Liver (tissue), 8 donors: ENCODE measurements at regions not wholly inside any gene's neighbourhood (a gene's known extent, or its start where the extent isn't known, plus 50 kb on each side); places are given as distances from the start of the nearest gene placed in this dataset.

Experiments
- DNase-seq: peaks from one replicate; pipeline ENCODE4 v3.0.0-alpha.2; 2017; ENCODE audit warnings: low spot score
- H3K27ac ChIP-seq, 2 donors: one replicate each; pipeline ENCODE4 v1.7.0; 2013; ENCODE audit warnings: inconsistent platforms in 2 of 2, low read length in 2 of 2, control low read depth in 1 of 2, low read depth in 1 of 2, mild to moderate bottlenecking in 1 of 2
- H3K27me3 ChIP-seq, 4 donors: one replicate each; pipeline versions ENCODE4 v1.6.1 to v1.7.0; 2013; ENCODE audit warnings: low read length in 3 of 4, inconsistent platforms in 1 of 4, mild to moderate bottlenecking in 1 of 4, moderate library complexity in 1 of 4; ENCODE audit not compliant: control insufficient read depth in 4 of 4, insufficient read depth in 4 of 4
- H3K36me3 ChIP-seq, 4 donors: one replicate each; pipeline versions ENCODE4 v1.6.1 to v1.7.0; 2013; ENCODE audit warnings: low read length in 3 of 4, mild to moderate bottlenecking in 3 of 4, low read depth in 1 of 4, moderate library complexity in 1 of 4; ENCODE audit not compliant: control insufficient read depth in 4 of 4, insufficient read depth in 3 of 4
- H3K4me1 ChIP-seq, 4 donors: one replicate each; pipeline versions ENCODE4 v1.6.1 to v1.7.0; 2013; ENCODE audit warnings: low read length in 3 of 4, mild to moderate bottlenecking in 3 of 4, moderate library complexity in 1 of 4; ENCODE audit not compliant: control insufficient read depth in 4 of 4, insufficient read depth in 4 of 4
- H3K4me3 ChIP-seq, 3 donors: one replicate each; pipeline versions ENCODE4 v1.6.1 to v1.7.0; 2013; ENCODE audit warnings: low read length in 3 of 3, control low read depth in 1 of 3, low read depth in 1 of 3, mild to moderate bottlenecking in 1 of 3
- H3K9ac ChIP-seq, 2 donors: one replicate each; pipeline ENCODE4 v1.7.0; 2013; ENCODE audit warnings: low read length in 2 of 2, mild to moderate bottlenecking in 2 of 2, moderate library complexity in 2 of 2, control low read depth in 1 of 2, low read depth in 1 of 2
- H3K9me3 ChIP-seq, 4 donors: one replicate each; pipeline versions ENCODE4 v1.6.1 to v1.7.0; 2013; ENCODE audit warnings: low read length in 3 of 4; ENCODE audit not compliant: control insufficient read depth in 4 of 4
- CTCF ChIP-seq: fragments of 150-350 bp; IDR thresholded peaks from 2 replicates; pipeline ENCODE4 v1.5.1; 2017; ENCODE audit warnings: improper control_type of control experiment, low read depth, low read length; ENCODE audit not compliant: missing input control
- EGR1 ChIP-seq, 2 donors: IDR thresholded peaks; 2 replicates each; pipeline ENCODE4 v1.6.1; 2016 to 2018; ENCODE audit warnings: antibody characterized with exemption in 2 of 2, low read depth in 2 of 2
- FOXA1 ChIP-seq: IDR thresholded peaks from 2 replicates; pipeline ENCODE4 v1.6.1; 2016; ENCODE audit warnings: antibody characterized with exemption
- FOXA2 ChIP-seq: IDR thresholded peaks from 2 replicates; pipeline ENCODE4 v1.6.1; 2016; ENCODE audit warnings: antibody characterized with exemption
- HNF4A ChIP-seq, 2 donors: conservative IDR thresholded peaks; 2 replicates each; pipeline ENCODE4 v1.6.1; 2016; ENCODE audit warnings: antibody characterized with exemption in 2 of 2, mild to moderate bottlenecking in 2 of 2
- HNF4G ChIP-seq: IDR thresholded peaks from 2 replicates; pipeline ENCODE4 v1.6.1; 2016; ENCODE audit warnings: antibody characterized with exemption
- JUND ChIP-seq, 2 donors: IDR thresholded peaks; 2 replicates each; pipeline ENCODE4 v1.6.1; 2016; ENCODE audit warnings: antibody characterized with exemption in 2 of 2
- NR2F2 ChIP-seq: IDR thresholded peaks from 2 replicates; pipeline ENCODE4 v1.6.1; 2016; ENCODE audit warnings: antibody characterized with exemption
- RAD21 ChIP-seq, 2 donors: IDR thresholded peaks; 2 replicates each; pipeline ENCODE4 v1.6.1; 2016; ENCODE audit warnings: antibody characterized with exemption in 2 of 2, mild to moderate bottlenecking in 2 of 2
- REST ChIP-seq: IDR thresholded peaks from 2 replicates; pipeline ENCODE4 v1.6.1; 2016; ENCODE audit warnings: antibody characterized with exemption, mild to moderate bottlenecking
- SP1 ChIP-seq: IDR thresholded peaks from 2 replicates; pipeline ENCODE4 v1.6.1; 2018; ENCODE audit warnings: antibody characterized with exemption, mild to moderate bottlenecking
- TAF1 ChIP-seq: conservative IDR thresholded peaks from 2 replicates; pipeline ENCODE4 v1.6.1; 2016; ENCODE audit warnings: antibody characterized with exemption, mild to moderate bottlenecking
- YY1 ChIP-seq: IDR thresholded peaks from 2 replicates; pipeline ENCODE4 v1.6.1; 2016; ENCODE audit warnings: antibody characterized with exemption, mild to moderate bottlenecking
- ZBTB33 ChIP-seq: IDR thresholded peaks from 2 replicates; pipeline ENCODE4 v1.6.1; 2016; ENCODE audit warnings: antibody characterized with exemption
- WGBS: extraction: QIAGEN DNeasy Blood & Tissue Kit; methylation state at CpG from one replicate; pipeline ENCODE4 v1.1.7; 2013; 5-methylcytosine and 5-hydroxymethylcytosine counted together
- TF ChIP-seq, protein P1 (sequence below): IDR thresholded peaks from 2 replicates; pipeline ENCODE4 v1.6.1; 2016; ENCODE audit warnings: antibody characterized with exemption
- TF ChIP-seq, protein P2 (sequence below): IDR thresholded peaks from 2 replicates; pipeline ENCODE4 v1.6.1; 2016; ENCODE audit warnings: antibody characterized with exemption
- donor health status: healthy.
- donor health status: healthy.
- donor health status: healthy.
- donor health status: healthy.
- donor health status: healthy.

DNA sequence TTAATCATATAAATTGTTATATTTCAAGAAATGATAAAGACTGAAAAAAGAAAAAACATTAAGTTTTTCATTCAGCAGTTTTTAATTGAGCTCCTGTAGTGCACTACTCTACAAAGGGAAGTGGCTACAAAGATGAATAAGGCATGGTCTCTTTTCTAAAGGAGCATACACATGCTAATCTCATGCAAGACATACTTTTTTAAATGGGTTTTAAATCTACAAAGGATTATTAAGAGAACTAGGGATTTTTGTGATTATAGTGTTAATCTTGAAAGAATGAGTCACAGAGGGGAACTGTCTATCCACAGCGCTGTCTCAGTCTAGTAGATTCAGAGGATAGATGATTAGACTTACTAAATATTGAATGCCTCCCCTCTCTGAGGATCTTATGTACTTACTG is 1722.2 kb downstream of the RPA4 start:
- peaks cover 0 to 4% (median 0%) of the 10 kb centered on the region in 4 donors for H3K27me3 ChIP-seq
- no peak overlapping the region for H3K27ac ChIP-seq
- no peak for DNase-seq
- TF ChIP-seq FOXA2 (no peak), NR2F2 (no peak), ZBTB33 (no peak), JUND (IDR thresholded peaks at IDR 0.05) (no peak), HNF4G (no peak), RAD21 (IDR thresholded peaks at IDR 0.05) (no peak), CTCF (no peak), SP1 (no peak), YY1 (no peak), HNF4A (conservative IDR thresholded peaks at IDR 0.05) (no peak), REST (no peak), FOXA1 (no peak), TAF1 (no peak), EGR1 (IDR thresholded peaks at IDR 0.05; ENCODE audit: low read depth in 2 of 2) (no peak)
- TF ChIP-seq, protein P1, sequence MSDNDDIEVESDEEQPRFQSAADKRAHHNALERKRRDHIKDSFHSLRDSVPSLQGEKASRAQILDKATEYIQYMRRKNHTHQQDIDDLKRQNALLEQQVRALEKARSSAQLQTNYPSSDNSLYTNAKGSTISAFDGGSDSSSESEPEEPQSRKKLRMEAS: no peak
- H3K4me1 ChIP-seq: no peaks in the 10 kb centered on the region
- H3K9ac ChIP-seq: no peak overlapping the region
- no peaks in the 10 kb centered on the region for H3K36me3 ChIP-seq
- WGBS: 33% methylated on average over 1 of the region's 1 CpG
- no peaks in the 10 kb centered on the region for H3K9me3 ChIP-seq
- H3K4me3 ChIP-seq: no peak overlapping the region

DNA sequence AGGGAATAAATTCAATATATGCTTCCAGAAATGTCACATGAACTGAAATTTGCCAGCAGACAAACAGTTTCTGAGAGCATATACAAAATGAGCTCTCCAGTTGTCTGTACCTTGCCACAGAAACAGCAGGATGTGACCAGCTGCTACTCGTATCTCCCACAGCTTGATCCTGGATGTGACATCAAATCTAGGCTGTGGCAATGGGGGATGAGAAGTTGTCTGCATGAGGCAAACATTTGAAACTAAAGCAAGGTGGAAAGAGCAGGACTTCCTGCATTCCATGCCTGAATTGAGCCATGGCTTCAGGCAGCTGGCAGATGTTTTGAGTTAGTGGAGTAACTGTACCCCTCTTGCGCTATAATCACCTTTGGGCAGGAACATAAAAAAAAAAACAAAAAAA is 1724.0 kb downstream of the RPA4 start:
- H3K36me3 ChIP-seq: no peaks in the 10 kb centered on the region
- 57% methylated on average over 2 of the region's 2 CpGs for WGBS
- H3K9me3 ChIP-seq: no peaks in the 10 kb centered on the region
- no peak for DNase-seq
- no peak overlapping the region for H3K27ac ChIP-seq
- TF ChIP-seq FOXA2 (no peak), SP1 (no peak), REST (no peak), HNF4A (conservative IDR thresholded peaks at IDR 0.05) (no peak), YY1 (no peak), RAD21 (IDR thresholded peaks at IDR 0.05) (no peak)
- TF ChIP-seq, protein P2, sequence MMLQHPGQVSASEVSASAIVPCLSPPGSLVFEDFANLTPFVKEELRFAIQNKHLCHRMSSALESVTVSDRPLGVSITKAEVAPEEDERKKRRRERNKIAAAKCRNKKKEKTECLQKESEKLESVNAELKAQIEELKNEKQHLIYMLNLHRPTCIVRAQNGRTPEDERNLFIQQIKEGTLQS: no peak
- H3K4me3 ChIP-seq: no peak overlapping the region
- H3K9ac ChIP-seq: no peak overlapping the region
- no peaks in the 10 kb centered on the region for H3K4me1 ChIP-seq
- H3K27me3 ChIP-seq: peaks cover 0 to 4% (median 0%) of the 10 kb centered on the region in 4 donors
